Prostate gland (tissue), 2 donors: ENCODE measurements at regions not wholly inside any gene's neighbourhood (a gene's known extent, or its start where the extent isn't known, plus 50 kb on each side); places are given as distances from the start of the nearest gene placed in this dataset.

Experiments
- DNase-seq: peaks from one replicate; pipeline ENCODE4 v3.0.0-alpha.2; 2019; ENCODE audit warnings: low spot score
- H3K27ac ChIP-seq, 2 donors: fragments of 200-600 bp; sonication (generic); 2 replicates each; pipeline ENCODE4 v1.5.1; 2017 to 2019
- H3K27me3 ChIP-seq: fragments of 200-600 bp; sonication (generic); replicated peaks from 2 replicates; pipeline ENCODE4 v1.5.1; 2019; ENCODE audit not compliant: insufficient read depth
- H3K36me3 ChIP-seq, 2 donors: fragments of 200-600 bp; sonication (generic); 1 replicate in 1 of 2; 2 replicates in 1 of 2; pipeline versions ENCODE4 v1.5.1 to v1.8.1; 2017 to 2019
- H3K4me1 ChIP-seq: fragments of 200-600 bp; sonication (generic); replicated peaks from 2 replicates; pipeline ENCODE4 v1.5.1; 2019
- H3K4me3 ChIP-seq, 2 donors: fragments of 200-600 bp; sonication (generic); 2 replicates each; pipeline ENCODE4 v1.5.1; 2017 to 2019
- H3K9me3 ChIP-seq: fragments of 200-600 bp; sonication (generic); 2 replicates; pipeline ENCODE4 v1.5.1; 2017
- POLR2A ChIP-seq: fragments of 450-650 bp; IDR thresholded peaks from one replicate; pipeline ENCODE4 v1.6.1; 2016; ENCODE audit warnings: antibody characterized with exemption, mild to moderate bottlenecking
- POLR2AphosphoS5 ChIP-seq: sonication (generic); formaldehyde crosslinking; IDR thresholded peaks from one replicate; pipeline ENCODE4 v1.6.1; 2017; ENCODE audit warnings: antibody characterized with exemption
- WGBS: methylation state at CpG from one replicate; pipeline ENCODE4 v1.1.5; 2018; 5-methylcytosine and 5-hydroxymethylcytosine counted together
- intact Hi-C: fragments of 100-400 bp; cut with DNase I; formaldehyde crosslinking; loops from one replicate; pipeline ENCODE4 v1.14.2; 2022
- TF ChIP-seq, protein P1 (sequence below), 4 experiments: fragments of 200-600 bp in 2 of 4; fragments of 450-650 bp in 2 of 4; sonication (generic) in 2 of 4; IDR thresholded peaks; 1 replicate in 3 of 4; 2 replicates in 1 of 4; pipeline ENCODE4 v1.5.1; 2016 to 2019; ENCODE audit warnings: antibody characterized with exemption in 4 of 4, mild to moderate bottlenecking in 2 of 4, moderate library complexity in 2 of 4

GRCh38 chr4:20358110-20358509 lies 106.4 kb downstream of the SLIT2 start:
- WGBS = 64% methylated on average over 8 of the region's 8 CpGs
- Histone ChIP-seq H3K27me3 (no peaks in the 10 kb centered on the region), H3K36me3 (no peaks in the 10 kb centered on the region), H3K4me3 (no peak overlapping the region), H3K4me1 (no peaks in the 10 kb centered on the region), H3K27ac (no peak overlapping the region), H3K9me3 (no peaks in the 10 kb centered on the region)
- no peak for DNase-seq
- intact Hi-C loops = no loop called here
- TF ChIP-seq POLR2AphosphoS5 (no peak), POLR2A (no peak)
- TF ChIP-seq, protein P1, sequence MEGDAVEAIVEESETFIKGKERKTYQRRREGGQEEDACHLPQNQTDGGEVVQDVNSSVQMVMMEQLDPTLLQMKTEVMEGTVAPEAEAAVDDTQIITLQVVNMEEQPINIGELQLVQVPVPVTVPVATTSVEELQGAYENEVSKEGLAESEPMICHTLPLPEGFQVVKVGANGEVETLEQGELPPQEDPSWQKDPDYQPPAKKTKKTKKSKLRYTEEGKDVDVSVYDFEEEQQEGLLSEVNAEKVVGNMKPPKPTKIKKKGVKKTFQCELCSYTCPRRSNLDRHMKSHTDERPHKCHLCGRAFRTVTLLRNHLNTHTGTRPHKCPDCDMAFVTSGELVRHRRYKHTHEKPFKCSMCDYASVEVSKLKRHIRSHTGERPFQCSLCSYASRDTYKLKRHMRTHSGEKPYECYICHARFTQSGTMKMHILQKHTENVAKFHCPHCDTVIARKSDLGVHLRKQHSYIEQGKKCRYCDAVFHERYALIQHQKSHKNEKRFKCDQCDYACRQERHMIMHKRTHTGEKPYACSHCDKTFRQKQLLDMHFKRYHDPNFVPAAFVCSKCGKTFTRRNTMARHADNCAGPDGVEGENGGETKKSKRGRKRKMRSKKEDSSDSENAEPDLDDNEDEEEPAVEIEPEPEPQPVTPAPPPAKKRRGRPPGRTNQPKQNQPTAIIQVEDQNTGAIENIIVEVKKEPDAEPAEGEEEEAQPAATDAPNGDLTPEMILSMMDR (IDR thresholded peaks at IDR 0.05) = no peak

- TF ChIP-seq, protein P1 (IDR thresholded peaks at IDR 0.05) = no peak
- no peak for TF ChIP-seq POLR2A
- no peak for TF ChIP-seq POLR2AphosphoS5
- intact Hi-C loops = no loop called here
- WGBS = 97% methylated on average over 1 of the region's 1 CpG
- Histone ChIP-seq H3K4me1 (no peaks in the 10 kb centered on the region), H3K4me3 (no peak overlapping the region), H3K27me3 (no peaks in the 10 kb centered on the region), H3K9me3 (no peaks in the 10 kb centered on the region), H3K27ac (no peak overlapping the region), H3K36me3 (no peaks in the 10 kb centered on the region)
- no peak for DNase-seq
Measured at GRCh38 chr4:20359692-20360091, 108.0 kb downstream of the SLIT2 start.

GRCh38 chr4:20362148-20362547 lies 110.4 kb downstream of the SLIT2 start:
- no peak for TF ChIP-seq POLR2A
- TF ChIP-seq, protein P1 (IDR thresholded peaks at IDR 0.05) = no peak
- no peak for TF ChIP-seq POLR2AphosphoS5
- Histone ChIP-seq H3K36me3 (no peaks in the 10 kb centered on the region), H3K27me3 (no peaks in the 10 kb centered on the region), H3K4me3 (no peak overlapping the region), H3K27ac (no peak overlapping the region), H3K9me3 (no peaks in the 10 kb centered on the region), H3K4me1 (no peaks in the 10 kb centered on the region)
- 94% methylated on average over 3 of the region's 3 CpGs for WGBS
- DNase-seq = no peak
- intact Hi-C loops = no loop called here

- no peaks in the 10 kb centered on the region for H3K27me3 ChIP-seq
- WGBS = 72% methylated on average over 4 of the region's 4 CpGs
- intact Hi-C loops = no loop called here
- H3K9me3 ChIP-seq = no peaks in the 10 kb centered on the region
- H3K36me3 ChIP-seq = no peaks in the 10 kb centered on the region
- H3K4me1 ChIP-seq = no peaks in the 10 kb centered on the region
- TF ChIP-seq POLR2AphosphoS5 = no peak
- TF ChIP-seq, protein P1 (IDR thresholded peaks at IDR 0.05) = no peak
- no peak for TF ChIP-seq POLR2A
- no peak for DNase-seq
- no peak overlapping the region for H3K4me3 ChIP-seq
- no peak overlapping the region for H3K27ac ChIP-seq
Measured at GRCh38 chr4:20364969-20365368, 113.3 kb downstream of the SLIT2 start.

- no peaks in the 10 kb centered on the region for H3K4me1 ChIP-seq
- TF ChIP-seq, protein P1 (IDR thresholded peaks at IDR 0.05) = no peak
- H3K27me3 ChIP-seq = no peaks in the 10 kb centered on the region
- H3K27ac ChIP-seq = no peak overlapping the region
- intact Hi-C loops = no loop called here
- no peaks in the 10 kb centered on the region for H3K36me3 ChIP-seq
- no peaks in the 10 kb centered on the region for H3K9me3 ChIP-seq
- no peak for DNase-seq
- H3K4me3 ChIP-seq = no peak overlapping the region
- 65% methylated on average over 1 of the region's 1 CpG for WGBS
Measured at GRCh38 chr4:20367446-20367845, 115.7 kb downstream of the SLIT2 start.
